ENCODE measurements at regions not wholly inside any gene's neighbourhood (a gene's known extent, or its start where the extent isn't known, plus 50 kb on each side); places are given as distances from the start of the nearest gene placed in this dataset.

DNA sequence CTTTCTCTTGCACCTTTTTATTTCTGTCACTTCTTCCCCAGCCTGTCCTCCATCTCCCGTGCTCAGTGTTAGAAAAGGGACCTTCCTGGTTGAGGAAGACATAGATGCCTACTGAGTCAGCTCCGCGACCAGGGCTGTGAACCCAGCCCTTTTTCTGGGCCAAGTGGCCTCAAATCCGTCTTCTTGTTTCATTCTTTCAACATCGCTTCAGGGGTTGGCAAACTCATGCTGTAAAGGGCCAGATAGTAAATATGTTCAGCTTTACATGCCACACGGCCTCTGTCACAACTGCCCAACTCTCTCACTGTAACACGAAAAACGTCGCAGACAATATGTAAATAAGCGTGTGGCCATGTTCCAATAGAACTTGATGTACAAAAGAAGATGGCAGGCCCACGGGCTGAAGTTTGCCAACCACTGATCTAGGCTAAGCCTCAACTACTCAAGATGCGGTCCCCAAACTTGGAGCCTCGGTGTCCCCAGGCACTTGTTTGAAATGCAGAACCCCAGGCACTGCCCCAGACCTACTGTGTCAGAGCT lies 338.4 kb downstream of the MN1 start:
- DNase-seq: no peak

DNA sequence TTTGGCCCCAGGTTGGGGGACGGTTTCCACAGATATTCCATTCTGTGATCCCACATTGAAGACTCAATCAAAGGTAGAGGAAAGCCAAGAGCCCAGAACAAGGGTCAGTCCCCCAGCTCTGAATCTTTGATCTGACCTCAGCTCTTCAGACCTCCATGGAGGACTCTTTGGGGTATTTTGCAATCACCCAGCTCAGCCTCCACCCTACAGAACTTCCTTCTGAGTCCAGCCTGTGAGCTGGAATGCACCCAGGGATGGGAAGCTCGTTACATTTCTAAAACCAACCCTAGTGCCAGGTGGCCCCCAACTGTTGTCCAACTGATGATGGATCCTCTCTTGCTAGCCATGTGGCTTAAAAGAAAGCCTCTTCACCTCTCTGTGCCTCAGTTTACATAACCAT lies 335.3 kb downstream of the MN1 start:
- no peak for DNase-seq

DNA sequence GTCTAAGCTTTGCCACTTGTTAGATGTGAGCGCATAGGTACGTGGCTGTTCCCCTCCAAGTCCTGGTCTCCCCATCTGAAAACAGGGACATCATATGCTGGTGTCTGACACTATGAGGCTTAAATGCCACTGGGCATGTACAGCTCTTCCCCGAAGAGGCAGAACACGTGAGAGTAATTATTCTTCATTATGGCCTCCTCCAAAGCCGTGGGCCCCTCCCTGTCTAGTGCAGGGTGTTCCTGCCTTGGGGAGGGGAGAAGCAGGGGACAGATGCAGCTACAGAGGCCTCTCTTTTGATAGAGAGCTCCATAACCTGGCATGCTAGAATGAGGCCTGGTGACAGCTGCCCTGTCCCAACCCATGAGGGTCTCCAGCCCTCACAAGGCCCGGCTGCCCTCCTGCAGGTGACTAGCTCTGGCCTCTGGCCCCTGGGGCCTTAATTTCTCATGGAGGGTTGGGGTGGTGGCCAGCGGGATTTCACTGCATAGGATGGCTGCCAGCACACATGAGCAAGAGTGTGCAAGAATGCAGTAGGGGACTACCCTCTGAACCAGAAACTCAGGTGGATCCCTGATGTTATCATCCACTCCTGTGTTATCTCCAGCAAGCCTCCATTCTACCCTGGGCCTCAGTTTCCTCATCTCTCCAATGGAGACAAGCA lies 334.6 kb downstream of the MN1 start:
- no peak for DNase-seq

DNA sequence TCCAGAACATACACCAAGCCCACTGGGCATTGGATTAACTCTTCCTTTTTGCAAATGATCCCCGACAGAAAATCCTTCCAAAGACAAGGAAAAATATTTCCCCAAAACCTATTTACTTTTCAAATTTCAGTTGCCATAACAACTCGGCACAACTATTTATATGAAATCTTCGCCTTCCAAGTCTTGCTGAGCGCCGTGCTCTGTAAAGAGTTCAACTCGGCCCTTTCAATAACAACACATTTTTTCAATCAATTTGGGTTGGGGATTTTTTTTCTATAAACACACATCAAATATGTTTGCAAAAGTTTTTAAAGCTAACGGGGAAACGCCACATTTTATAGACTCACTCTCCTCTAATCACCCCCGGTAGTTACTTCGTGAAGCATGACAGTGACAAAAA lies 333.8 kb downstream of the MN1 start:
- no peak for DNase-seq

DNA sequence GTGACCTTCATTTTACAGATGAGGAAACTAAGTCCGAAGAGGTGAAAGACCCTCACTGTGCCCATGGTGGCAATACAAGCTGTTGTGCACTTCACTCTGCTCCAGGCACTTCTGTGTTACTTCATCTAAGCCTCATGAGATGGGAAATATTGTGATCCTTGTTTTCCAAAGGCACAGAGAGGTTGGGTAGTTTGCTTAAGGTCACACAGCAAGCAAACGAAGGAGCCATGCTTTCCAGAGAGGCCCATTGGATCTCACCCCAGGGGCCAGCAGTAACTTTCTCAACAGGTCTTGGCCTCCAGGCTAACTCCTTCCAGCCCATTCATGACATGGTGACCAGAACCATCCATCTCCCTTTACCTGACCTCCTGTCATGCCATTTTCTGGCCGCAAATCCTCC lies 332.8 kb downstream of the MN1 start:
- DNase-seq: no peak

DNA sequence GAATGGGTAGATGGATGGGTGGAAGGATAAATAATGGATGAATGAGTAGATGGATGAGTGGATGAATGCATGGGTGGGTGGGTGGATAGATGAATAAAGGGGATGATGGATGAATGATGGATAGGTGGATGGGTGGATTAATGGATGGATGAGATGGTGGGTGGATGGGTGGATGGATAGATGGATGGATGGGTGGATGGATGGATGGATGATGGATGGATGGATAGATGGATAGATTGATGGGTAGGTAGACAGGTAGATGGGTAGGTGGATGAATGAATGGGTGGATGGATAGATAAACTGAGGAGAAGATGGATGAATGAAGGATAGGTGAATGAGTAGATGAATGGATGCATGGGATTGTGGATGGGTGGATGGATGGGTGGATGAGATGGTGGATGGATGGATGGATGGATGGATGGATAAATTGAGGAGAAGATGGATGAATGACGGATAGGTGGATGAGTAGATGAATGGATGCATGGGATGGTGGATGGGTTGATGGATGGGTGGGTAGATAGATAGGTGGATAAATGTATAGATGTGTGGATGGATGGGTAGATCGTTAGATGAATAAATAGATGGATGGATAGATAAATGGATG lies 331.3 kb downstream of the MN1 start:
- DNase-seq: no peak

DNA sequence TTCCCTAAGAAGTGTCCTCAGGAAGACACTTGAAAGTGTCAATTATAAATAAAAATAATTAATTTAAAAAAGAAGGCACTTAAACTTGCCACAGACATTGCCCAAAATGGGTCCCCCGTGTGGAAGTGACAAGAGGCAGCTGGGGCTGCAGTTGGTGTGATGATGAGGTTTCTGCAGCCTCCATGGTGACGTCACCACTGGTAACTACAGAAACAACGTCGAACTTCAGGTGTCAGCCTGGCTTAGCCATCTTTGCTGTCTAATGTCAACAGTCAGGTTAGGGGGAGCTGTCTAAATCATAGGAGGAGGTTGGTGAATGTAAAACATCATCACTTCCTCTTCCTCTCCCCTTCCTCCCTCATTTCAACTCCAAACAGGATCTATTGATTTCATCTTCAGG lies 328.6 kb downstream of the MN1 start:
- DNase-seq: no peak

DNA sequence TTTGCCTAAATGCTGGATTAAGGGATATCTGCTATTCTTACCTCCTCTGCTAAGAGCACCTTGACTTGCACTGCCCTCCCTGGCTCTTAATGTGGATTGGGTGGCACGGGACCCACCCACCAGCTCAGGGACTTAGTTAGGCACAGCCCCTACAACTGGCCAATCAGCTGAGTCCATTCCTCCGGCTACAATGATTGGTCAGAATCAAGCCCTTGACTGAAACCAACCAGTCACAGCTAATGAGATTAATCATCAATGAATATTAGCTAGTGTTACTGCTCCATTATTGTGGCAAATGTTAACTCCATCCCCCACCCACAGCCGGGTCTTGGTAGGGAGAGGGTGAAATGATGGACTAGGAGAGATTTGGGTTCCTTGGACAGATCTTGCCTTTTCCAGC lies 328.0 kb downstream of the MN1 start:
- DNase-seq: no peak

DNA sequence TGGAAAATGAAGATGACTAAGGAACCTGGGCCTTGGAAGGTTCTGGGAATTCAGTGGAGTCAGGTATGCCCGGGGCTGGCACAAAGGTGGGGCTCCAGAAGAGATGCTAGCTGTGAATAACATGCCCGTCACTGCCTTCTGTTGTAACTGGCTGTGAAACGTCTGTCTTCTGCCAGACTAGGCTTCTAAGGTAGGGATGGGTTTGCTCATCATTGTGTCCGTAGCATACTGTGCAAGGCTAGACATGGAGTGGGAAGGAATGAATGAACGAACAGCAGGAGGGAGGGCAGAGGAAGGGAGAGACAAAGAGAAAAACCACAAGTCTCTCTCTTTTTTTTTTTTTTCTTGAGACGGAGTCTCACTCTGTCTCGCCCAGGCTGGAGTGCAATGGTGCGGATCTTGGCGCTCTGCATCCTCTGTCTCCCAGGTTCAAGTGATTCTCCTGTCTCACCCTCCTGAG lies 327.4 kb downstream of the MN1 start:
- DNase-seq: no peak

DNA sequence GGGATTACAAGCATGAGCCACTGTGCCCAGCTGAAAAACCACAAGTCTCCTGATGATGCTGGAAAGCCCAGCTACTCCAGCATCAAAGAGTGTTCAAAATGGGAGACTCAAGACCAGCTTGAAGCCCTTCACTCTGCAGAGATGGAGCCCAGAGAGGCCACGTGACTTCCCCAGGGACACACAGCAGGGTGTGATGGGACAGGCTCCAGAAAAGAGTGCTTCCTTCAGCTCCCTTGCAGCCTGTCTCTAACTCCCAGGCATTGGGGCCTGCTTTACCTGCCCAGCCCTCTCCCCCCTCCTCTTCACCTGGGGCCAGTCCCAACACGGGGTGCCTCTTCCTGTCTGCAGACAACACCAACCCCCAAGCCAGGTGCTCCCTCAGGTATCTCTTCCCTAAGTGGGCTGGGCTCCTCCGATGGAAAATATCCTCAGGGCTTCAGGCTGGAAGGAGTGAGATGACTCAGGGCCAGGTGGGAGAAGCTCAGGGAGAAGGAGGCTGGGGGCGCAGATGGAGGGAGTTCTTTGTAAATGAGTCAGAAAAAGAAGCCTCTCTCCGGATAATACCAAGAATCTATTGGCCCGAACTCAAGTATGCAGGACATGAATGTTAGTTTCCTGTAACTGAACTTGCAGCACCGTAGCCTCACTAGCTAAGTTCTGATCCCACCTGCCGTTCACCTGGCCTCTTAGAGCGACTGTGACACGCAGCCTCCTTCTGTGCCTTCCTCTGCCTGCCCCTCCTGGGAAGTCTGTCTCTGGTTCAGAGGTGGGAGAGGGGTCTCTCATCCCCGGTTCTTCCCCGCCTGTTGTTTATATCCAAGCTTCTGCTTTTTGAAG lies 326.6 kb downstream of the MN1 start:
- DNase-seq: no peak

DNA sequence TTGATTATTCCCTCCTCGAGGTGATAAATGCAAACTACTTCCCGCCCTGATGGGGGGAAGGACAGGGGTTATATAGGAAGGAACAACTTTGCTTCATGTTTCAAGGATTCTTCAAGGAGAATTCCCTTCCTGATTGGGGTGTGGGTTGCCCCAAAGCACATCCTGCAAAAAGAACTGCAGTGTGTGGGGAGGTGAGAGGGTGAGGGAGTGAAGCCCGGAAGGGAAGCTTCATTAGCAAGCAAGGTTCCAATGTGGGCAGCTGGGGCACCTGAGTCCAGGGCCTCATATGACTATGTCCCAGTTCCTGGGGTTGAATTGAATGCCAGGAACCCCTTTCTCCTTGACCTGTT lies 326.0 kb downstream of the MN1 start:
- DNase-seq: no peak

DNA sequence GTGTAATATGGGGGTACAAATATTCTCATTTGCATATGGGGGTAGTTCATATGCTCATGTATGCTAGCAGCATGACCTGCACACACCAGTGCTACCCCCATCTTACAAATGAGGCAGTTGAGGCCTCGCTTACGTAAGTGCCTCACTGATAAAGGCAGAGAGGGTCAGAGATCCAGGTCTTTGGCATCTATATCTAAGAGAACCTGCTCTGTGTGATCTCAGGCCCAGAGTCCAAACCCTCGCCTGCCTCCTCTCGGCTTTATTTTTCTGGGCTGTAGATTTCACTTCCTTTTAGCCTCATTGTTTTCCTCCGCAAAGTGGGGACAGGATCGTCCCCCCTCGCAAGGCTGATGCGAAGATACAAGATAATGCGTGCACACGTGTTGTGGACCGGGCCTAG lies 325.2 kb downstream of the MN1 start:
- DNase-seq: no peak

DNA sequence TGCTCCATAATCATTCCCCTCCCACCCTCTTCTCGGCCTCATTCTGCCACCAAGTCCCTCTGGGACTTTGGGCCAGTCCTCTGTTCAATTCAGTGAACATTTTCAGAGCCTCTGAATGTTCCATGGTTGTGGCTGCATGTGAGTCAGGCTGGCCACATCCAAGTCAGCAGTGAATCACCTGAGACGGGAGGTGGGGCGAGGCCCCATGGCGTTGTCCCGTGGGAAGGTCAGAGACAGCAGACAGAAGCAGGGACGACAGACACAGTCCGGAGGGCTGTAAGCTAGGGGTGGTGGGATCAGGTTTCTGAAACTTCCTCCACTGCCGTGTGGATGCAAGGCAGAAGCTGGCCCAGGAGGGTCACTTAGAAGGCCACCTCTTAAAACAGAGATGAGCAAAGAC lies 324.8 kb downstream of the MN1 start:
- no peak for DNase-seq

DNA sequence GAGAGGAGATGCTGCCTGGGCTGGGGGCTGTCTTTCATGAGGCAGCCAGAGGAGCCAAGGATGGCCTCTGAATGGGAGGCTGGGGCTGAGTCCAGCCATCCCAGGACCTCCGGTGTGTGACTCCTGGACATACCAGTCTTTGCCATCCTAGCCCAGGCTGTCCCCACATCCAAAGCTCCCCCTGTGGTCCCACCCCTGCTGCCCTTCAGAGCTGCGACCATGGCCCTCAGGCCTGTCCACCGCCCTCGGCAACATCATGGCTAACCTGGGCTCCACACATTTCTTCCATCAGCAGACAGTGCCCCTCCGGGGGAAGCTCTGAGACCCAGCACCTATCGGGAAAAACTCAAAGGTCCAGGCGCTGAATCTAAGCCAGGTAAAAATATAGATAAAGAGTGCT lies 324.4 kb downstream of the MN1 start:
- DNase-seq: no peak

DNA sequence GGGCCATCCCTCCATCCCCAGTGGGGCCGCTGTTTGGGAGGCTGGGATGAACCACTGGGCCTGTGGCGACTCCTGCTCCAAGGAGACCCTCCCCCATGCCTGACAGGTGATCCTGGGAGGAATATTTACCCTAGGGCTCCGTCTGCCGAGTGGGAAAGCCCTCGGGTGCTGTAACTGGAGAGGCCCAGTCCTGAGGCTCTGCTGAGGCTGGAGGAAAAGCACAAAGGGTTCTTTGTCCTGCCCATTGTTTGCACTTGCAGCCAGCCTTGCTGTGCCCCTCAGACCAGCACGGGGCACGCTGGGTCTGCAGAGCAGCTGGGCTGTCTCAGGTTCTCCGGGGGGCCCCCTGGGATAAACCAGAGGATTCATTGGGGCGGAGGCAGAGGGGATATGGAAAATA lies 321.1 kb downstream of the MN1 start:
- no peak for DNase-seq

DNA sequence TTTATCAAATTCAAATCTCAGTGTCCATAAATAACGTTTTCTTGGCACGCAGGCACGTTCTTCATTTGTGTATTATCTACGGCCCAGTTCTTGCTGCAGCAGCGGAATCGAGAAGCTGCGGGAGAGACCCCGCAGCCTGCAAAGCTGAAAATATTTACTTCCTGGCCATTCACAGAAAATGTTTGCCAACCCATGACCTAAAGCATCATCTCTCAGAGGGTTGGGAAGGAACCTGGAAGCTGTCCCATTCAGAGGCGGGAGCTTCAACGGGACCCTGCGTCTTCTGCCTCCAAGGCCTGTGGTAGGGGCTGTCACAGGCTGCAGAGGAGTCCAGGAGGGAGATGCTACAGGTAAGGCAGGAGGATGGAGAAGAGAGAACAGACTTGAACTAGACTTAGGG lies 319.2 kb downstream of the MN1 start:
- DNase-seq: no peak

DNA sequence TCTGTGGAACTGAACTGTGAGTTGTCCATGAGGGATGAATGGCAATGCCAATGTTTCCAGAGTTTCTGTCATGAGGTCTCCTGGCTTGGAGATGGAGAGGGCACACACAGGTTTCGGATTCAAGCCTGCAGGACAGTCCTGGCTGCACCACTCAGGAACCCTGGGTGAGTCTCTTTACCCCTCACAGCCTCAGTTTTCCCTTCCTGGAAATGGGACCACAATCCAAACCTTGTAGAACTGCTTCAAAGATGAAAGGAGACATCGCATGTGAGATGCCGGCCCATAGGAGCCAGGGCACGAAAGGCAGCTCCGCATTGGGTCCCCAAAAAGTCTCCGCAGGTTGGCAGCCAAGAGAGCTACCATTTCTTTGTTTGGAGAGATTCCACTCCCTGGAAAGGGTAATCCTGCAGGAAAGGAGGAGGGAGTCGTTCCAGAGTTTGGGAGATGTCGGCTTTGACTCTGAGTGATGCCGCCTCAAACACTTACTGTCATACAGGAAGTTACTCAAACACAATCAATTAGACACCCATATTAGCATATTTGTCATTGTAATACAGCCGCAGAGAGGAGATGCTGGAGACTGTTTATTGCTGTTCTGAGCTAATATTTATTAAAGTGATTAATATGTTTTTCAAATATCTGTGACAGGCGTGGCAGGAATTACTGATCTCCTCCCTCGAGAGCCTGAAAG lies 318.3 kb downstream of the MN1 start:
- no peak for DNase-seq

DNA sequence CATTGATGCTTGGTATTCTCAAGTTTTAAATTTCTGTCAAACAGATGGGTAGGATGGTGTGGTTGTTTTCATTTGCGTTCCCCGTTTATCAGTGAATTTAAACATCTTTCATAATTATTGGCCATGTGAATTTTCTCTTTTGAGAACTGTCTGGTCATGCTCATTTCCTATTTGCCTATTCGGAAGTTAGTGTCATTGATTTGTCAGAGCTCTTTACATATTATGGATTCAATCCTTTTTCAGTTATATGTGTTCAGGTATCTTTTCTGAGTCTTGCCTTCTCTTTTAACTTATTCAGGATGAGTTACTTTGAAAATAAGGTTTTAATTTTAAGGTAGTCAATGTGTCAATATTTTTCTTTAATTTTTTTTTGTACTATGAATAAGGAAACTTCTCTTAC lies 315.7 kb downstream of the MN1 start:
- DNase-seq: no peak

DNA sequence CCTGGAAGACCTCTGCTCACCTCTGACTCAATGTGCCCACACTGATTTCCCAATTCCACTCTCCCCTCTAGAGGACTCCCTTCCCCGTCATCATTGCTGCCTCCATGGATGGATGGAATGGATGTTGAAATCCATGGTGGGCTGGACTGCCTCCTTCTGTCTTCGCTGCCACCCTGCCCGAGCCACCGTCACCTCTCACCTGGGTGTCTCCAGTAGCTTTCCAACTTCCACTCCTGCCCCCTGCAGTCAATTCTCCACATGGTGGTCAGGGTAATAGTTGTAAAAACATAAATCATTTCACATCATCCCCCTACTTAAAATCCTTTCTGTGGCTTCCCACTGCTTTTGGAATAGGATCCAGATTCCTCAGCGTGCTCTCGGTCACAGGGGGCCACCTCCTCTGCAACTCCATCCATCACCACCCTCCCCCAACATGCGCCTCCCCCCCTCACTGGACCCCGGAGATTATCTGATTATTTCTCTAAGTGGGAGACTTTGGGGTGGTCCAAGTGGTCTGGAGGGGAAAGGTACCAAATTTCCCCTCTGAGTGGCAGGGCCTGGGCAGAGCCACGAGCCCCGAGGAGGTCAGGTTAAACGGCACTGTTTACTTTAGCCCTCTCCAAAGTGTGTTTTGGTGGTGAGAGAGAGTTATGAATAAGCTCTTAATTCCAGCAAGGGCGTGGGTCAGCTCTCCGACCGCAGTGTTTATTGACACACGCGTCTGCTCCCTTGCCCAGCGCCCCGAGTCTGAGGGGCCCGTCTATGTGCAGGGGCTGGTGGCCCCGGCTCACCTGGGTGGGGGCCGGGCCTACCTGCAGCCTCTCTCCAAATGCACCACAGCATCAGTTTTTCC lies 313.7 kb downstream of the MN1 start:
- DNase-seq: no peak

DNA sequence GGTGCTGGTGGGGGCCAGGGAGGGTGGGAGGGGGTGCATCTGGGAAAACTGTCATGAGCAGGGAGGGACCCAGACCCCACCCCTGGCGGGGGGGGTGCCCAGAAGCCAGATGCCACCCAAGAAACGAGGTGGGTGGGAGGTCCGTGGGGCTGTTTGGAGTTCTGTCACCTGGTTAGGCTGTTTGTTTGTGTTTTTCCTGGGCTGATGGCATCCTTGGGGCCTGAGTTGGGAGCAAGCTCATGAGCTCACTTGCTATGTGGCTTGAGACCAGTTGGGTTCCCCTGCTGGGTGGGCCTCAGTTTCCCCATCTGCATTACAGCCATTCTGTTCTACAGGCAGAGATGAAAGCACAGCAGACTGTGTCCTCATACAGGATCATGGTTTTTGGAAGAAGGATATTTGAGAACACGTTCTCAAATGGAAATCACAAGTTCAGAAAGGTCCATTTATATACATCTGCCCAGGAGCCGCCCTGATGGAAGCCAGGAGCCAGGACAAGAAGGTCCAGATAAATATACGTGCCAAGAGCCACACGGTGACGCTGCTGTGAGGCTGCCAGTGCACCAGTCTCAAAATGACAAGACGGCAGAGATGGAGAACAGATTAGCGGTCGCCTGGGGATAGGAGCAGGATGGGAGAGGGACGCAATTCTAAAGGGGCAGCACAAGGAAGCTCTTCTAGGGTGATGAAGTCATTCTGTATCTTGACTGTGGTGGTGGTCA lies 312.9 kb downstream of the MN1 start:
- no peak for DNase-seq

DNA sequence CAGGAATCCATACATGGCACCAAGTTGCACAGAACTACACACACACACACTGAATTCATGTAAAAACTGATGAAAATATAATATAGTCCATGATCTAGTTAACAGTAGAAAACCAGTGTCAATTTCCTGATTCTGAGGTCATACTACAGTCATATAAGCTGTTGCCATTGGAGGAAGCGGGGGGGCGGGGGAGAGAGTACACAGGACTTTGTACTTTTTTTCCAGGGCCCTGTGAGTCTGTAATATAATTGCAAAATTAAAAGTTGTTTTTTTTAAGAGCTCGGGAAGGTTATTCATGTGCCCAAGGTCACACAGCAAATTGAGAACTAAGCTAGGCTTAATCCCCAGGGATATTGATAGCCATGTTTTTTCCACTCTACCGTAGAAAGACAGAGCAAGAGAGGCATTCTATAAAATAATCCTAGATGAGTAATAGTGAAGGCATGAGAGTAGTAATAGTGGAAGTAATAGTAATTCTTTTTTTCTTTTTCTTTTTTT lies 312.3 kb downstream of the MN1 start:
- DNase-seq: no peak

DNA sequence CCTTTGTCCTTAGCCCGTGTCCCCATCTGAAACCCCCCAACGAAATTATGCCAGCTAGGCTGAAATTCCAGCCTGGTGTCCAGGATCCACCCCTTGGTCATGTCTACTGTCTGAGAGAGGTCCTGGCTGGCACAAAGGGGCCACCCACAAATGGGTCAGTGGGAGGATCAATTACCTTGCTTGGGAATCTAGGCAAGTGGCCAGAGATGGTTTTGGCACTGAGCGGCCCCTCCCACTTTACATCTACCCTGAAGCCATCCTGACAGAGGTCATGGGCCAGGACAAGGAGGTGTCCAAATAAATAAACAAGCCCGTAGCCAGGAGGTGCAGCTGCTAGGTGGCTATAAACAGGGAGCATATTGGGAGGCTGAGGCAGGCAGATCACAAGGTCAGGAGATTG lies 311.5 kb downstream of the MN1 start:
- no peak for DNase-seq
